SK-N-SH (cell line): ENCODE measurements at regions not wholly inside any gene's neighbourhood (a gene's known extent, or its start where the extent isn't known, plus 50 kb on each side); places are given as distances from the start of the nearest gene placed in this dataset.

Experiments used
- CTCF ChIA-PET: fragments of 300-600, 350-600 bp; formaldehyde crosslinking; extraction: SDS; loops from one replicate; lab custom pipeline; 2021; lab: Yijun Ruan, JAX
- POLR2A ChIA-PET: fragments of 350-600 bp; sonication (Branson Sonifier 250); formaldehyde crosslinking; extraction: SDS; loops from one replicate; lab custom pipeline; 2020; ENCODE audit warnings: antibody characterized with exemption, inconsistent platforms; lab: Yijun Ruan, JAX
- DNase-seq: peaks from one replicate; pipeline ENCODE4 v3.0.0; 2012
- H2AFZ ChIP-seq: fragments of 200-600 bp; sonication (generic); 2 replicates; pipeline ENCODE4 v1.8.1; 2016; ENCODE audit warnings: antibody characterized with exemption, mild to moderate bottlenecking, low read depth
- H3F3A ChIP-seq: fragments of 200-600 bp; sonication (generic); replicated peaks from 2 replicates; pipeline ENCODE3; 2016; ENCODE audit warnings: antibody characterized with exemption, mild to moderate bottlenecking; ENCODE audit not compliant: insufficient read depth
- H3K27ac ChIP-seq, 2 experiments: fragments of 200-500 bp in 1 of 2; fragments of 200-600 bp in 1 of 2; sonication (Bioruptor generic) in 1 of 2; sonication (generic), shearing (Covaris generic) in 1 of 2; 2 replicates each; pipeline versions ENCODE4 v1.5.1 to v1.6.1; 2014 to 2016; ENCODE audit warnings: low read depth in 2 of 2, inconsistent platforms in 1 of 2, low read length in 1 of 2, mild to moderate bottlenecking in 1 of 2, mixed read lengths in 1 of 2
- H3K27me3 ChIP-seq: fragments of 200-600 bp; sonication (generic), shearing (Covaris generic); 2 replicates; pipeline ENCODE4 v1.6.1; 2016; ENCODE audit warnings: mixed run types; ENCODE audit not compliant: insufficient read depth
- H3K36me3 ChIP-seq, 2 experiments: fragments of 200-500 bp in 1 of 2; fragments of 200-600 bp in 1 of 2; sonication (Bioruptor generic) in 1 of 2; sonication (generic) in 1 of 2; replicated peaks in 1 of 2; 2 replicates each; pipeline versions ENCODE3 to v1.5.1; 2014 to 2016; ENCODE audit warnings: low read length in 1 of 2, mild to moderate bottlenecking in 1 of 2; ENCODE audit not compliant: insufficient read depth in 2 of 2, control insufficient read depth in 1 of 2
- H3K4me1 ChIP-seq, 2 experiments: fragments of 200-500 bp in 1 of 2; fragments of 200-600 bp in 1 of 2; sonication (Bioruptor generic) in 1 of 2; sonication (generic), shearing (Covaris generic) in 1 of 2; 2 replicates each; pipeline versions ENCODE4 v1.5.1 to v1.6.1; 2014 to 2016; ENCODE audit warnings: low read depth in 1 of 2, low read length in 1 of 2, mixed run types in 1 of 2; ENCODE audit not compliant: insufficient read depth in 2 of 2, control insufficient read depth in 1 of 2
- H3K4me2 ChIP-seq: fragments of 200-600 bp; sonication (generic), shearing (Covaris generic); 2 replicates; pipeline ENCODE4 v1.6.1; 2017; ENCODE audit warnings: mixed run types
- H3K4me3 ChIP-seq, 2 experiments: fragments of 200-500 bp in 1 of 2; fragments of 200-600 bp in 1 of 2; sonication (Bioruptor generic) in 1 of 2; sonication (generic), shearing (Covaris generic) in 1 of 2; 2 replicates each; pipeline versions ENCODE4 v1.5.1 to v1.8.1; 2014 to 2016; ENCODE audit warnings: low read depth in 2 of 2, inconsistent platforms in 1 of 2, low read length in 1 of 2, mild to moderate bottlenecking in 1 of 2, mixed read lengths in 1 of 2, moderate library complexity in 1 of 2
- H3K79me2 ChIP-seq: fragments of 200-600 bp; sonication (generic); 2 replicates; pipeline ENCODE4 v1.8.1; 2017; ENCODE audit warnings: mild to moderate bottlenecking; ENCODE audit not compliant: insufficient read depth
- H3K9ac ChIP-seq: fragments of 200-600 bp; sonication (generic); 2 replicates; pipeline ENCODE4 v1.6.1; 2017; ENCODE audit warnings: mixed run types
- H3K9me2 ChIP-seq: fragments of 200-600 bp; sonication (generic); 2 replicates; pipeline ENCODE4 v1.6.1; 2017; ENCODE audit warnings: mixed run types
- H3K9me3 ChIP-seq: fragments of 200-600 bp; sonication (generic); 2 replicates; pipeline ENCODE4 v1.6.1; 2017; ENCODE audit warnings: mixed run types, mild to moderate bottlenecking, moderate library complexity
- H4K20me1 ChIP-seq: fragments of 200-600 bp; sonication (generic); 2 replicates; pipeline ENCODE4 v1.6.1; 2017; ENCODE audit warnings: mild to moderate bottlenecking, mixed run types; ENCODE audit not compliant: insufficient read depth
- EZH2phosphoT487 ChIP-seq: fragments of 200-600 bp; sonication (generic); IDR thresholded peaks from 2 replicates; pipeline ENCODE4 v1.6.1; 2017; ENCODE audit warnings: low read depth, mixed run types, mild to moderate bottlenecking, antibody characterized with exemption, moderate library complexity, borderline replicate concordance
- FOSL2 ChIP-seq: IDR thresholded peaks from 2 replicates; pipeline ENCODE4 v1.4.0; 2012; ENCODE audit warnings: low read depth, mild to moderate bottlenecking, moderate library complexity, borderline replicate concordance
- FOXM1 ChIP-seq: IDR thresholded peaks from 2 replicates; pipeline ENCODE4 v1.4.0; 2012; ENCODE audit warnings: low read depth, mild to moderate bottlenecking
- GABPA ChIP-seq: IDR thresholded peaks from 2 replicates; pipeline ENCODE4 v1.4.0; 2012; ENCODE audit warnings: low read depth, mild to moderate bottlenecking
- GATA2 ChIP-seq: sonication (generic); formaldehyde crosslinking; IDR thresholded peaks from 2 replicates; pipeline ENCODE4 v1.5.0; 2020; ENCODE audit warnings: mild to moderate bottlenecking, missing genetic modification reagents
- JUND ChIP-seq: IDR thresholded peaks from 2 replicates; pipeline ENCODE4 v1.4.0; 2012
- NFIC ChIP-seq: IDR thresholded peaks from 2 replicates; pipeline ENCODE4 v1.4.0; 2012; ENCODE audit warnings: borderline replicate concordance
- NRF1 ChIP-seq: IDR thresholded peaks from 2 replicates; pipeline ENCODE4 v1.6.1; 2012; ENCODE audit warnings: low read depth, mild to moderate bottlenecking, low read length
- PBX3 ChIP-seq: IDR thresholded peaks from 2 replicates; pipeline ENCODE4; 2012
- POLR2AphosphoS5 ChIP-seq: IDR thresholded peaks from 2 replicates; pipeline ENCODE4 v1.6.1; 2012; ENCODE audit warnings: low read depth, low read length
- RCOR1 ChIP-seq: fragments of 150-350 bp; IDR thresholded peaks from 2 replicates; pipeline ENCODE4 v1.6.1; 2017; ENCODE audit warnings: antibody characterized with exemption, low read length
- RFX5 ChIP-seq: IDR thresholded peaks from 2 replicates; pipeline ENCODE4 v1.6.1; 2012; ENCODE audit warnings: mild to moderate bottlenecking, improper control_type of control experiment, low read length
- RXRA ChIP-seq: IDR thresholded peaks from 2 replicates; pipeline ENCODE4 v1.4.0; 2012; ENCODE audit warnings: low read depth, mild to moderate bottlenecking, borderline replicate concordance
- SIN3A ChIP-seq: IDR thresholded peaks from 2 replicates; pipeline ENCODE4 v1.6.1; 2012; ENCODE audit warnings: low read depth, mild to moderate bottlenecking, low read length, moderate library complexity, borderline replicate concordance
- SMC3 ChIP-seq: IDR thresholded peaks from 2 replicates; pipeline ENCODE4 v1.6.1; 2012; ENCODE audit warnings: low read depth, low read length, improper control_type of control experiment
- TAF1 ChIP-seq: IDR thresholded peaks from 2 replicates; pipeline ENCODE4 v1.6.1; 2012; ENCODE audit warnings: low read depth, mild to moderate bottlenecking, low read length, moderate library complexity, borderline replicate concordance
- TCF12 ChIP-seq: IDR thresholded peaks from 2 replicates; pipeline ENCODE4 v1.4.0; 2012
- TEAD4 ChIP-seq: IDR thresholded peaks from 2 replicates; pipeline ENCODE4 v1.4.0; 2012; ENCODE audit warnings: mild to moderate bottlenecking, borderline replicate concordance; ENCODE audit not compliant: insufficient read depth
- WGBS: methylation state at CpG from one replicate; pipeline ENCODE4 v1.1.6; 2017; ENCODE audit warnings: low lambda C conversion rate; 5-methylcytosine and 5-hydroxymethylcytosine counted together
- TF ChIP-seq, protein P1 (sequence below): IDR thresholded peaks from 2 replicates; pipeline ENCODE4 v1.4.0; 2012; ENCODE audit warnings: low read depth, borderline replicate concordance
- TF ChIP-seq, protein P2 (sequence below): IDR thresholded peaks from 2 replicates; pipeline ENCODE4 v1.6.1; 2012; ENCODE audit warnings: mild to moderate bottlenecking, low read depth, low read length, moderate library complexity

DNA sequence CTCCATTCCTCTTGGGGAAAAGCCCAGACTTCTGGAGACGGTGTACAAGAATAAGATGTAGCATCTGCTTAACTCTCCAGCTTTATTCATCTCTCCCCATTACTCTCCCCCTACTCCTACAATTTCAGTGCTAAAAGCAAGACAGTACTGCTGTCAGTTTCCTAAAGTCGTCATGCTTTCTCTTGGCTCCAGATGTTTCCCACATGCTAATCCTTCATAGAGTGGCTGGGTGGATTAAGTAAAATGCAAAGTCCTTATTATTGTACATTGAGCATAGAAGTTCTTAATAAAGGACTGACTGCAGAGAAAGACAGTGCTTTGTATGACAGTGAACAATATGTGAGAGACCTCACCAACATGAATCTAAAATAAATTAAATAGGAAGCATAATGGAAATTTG lies 142.2 kb upstream of the UBASH3B start:
- H3K4me3 ChIP-seq, result no peak overlapping the region
- no peak for DNase-seq
- H3K9me3 ChIP-seq, result no peaks in the 10 kb centered on the region
- 45% methylated on average over 2 of the region's 2 CpGs for WGBS
- no peak overlapping the region for H3K4me2 ChIP-seq
- no peaks in the 10 kb centered on the region for H4K20me1 ChIP-seq
- no peaks in the 10 kb centered on the region for H3K9me2 ChIP-seq
- H3K79me2 ChIP-seq, result no peaks in the 10 kb centered on the region
- no peak overlapping the region for H3K9ac ChIP-seq
- no peaks in the 10 kb centered on the region for H3F3A ChIP-seq
- H3K27ac ChIP-seq, result no peak overlapping the region
- H3K36me3 ChIP-seq, result no peaks in the 10 kb centered on the region
- TF ChIP-seq TEAD4 (no peak), NRF1 (no peak), RFX5 (no peak), SMC3 (no peak)
- H3K27me3 ChIP-seq, result peaks cover 15% of the 10 kb centered on the region; the same call in 1 of the 2 replicates
- H3K4me1 ChIP-seq, result peaks cover 0 to 15% of the 10 kb centered on the region in 2 experiments; a peak in 3 of 4 replicates
- H2AFZ ChIP-seq, result no peak overlapping the region
- POLR2A ChIA-PET, result no interaction called here
- CTCF ChIA-PET, result interaction anchor here (2.8 kb wide), 1 partner anchor 858 kb away, joined by 11 read pairs; no protein-coding TSS in a partner anchor

- H3K9me3 ChIP-seq, result no peaks in the 10 kb centered on the region
- H3K4me3 ChIP-seq, result no peak overlapping the region
- H3K27me3 ChIP-seq, result peaks cover 15% of the 10 kb centered on the region; the same call in 1 of the 2 replicates
- H3K4me2 ChIP-seq, result no peak overlapping the region
- no peaks in the 10 kb centered on the region for H3K36me3 ChIP-seq
- no peak overlapping the region for H3K9ac ChIP-seq
- H3K27ac ChIP-seq, result no peak overlapping the region
- ChIA-PET POLR2A (no interaction called here), CTCF (interaction anchor here (2.1 to 2.8 kb wide), 2 partner anchors 297 to 857 kb away, joined by 5 to 11 read pairs; no protein-coding TSS in a partner anchor)
- H3K9me2 ChIP-seq, result no peaks in the 10 kb centered on the region
- WGBS, result 47% methylated on average over 2 of the region's 2 CpGs
- DNase-seq, result no peak
- no peaks in the 10 kb centered on the region for H4K20me1 ChIP-seq
- no peaks in the 10 kb centered on the region for H3K79me2 ChIP-seq
- peaks cover 0 to 15% of the 10 kb centered on the region in 2 experiments; a peak in 3 of 4 replicates for H3K4me1 ChIP-seq
- no peak for TF ChIP-seq POLR2AphosphoS5
- no peak for TF ChIP-seq EZH2phosphoT487
- TF ChIP-seq JUND, result no peak
- no peak for TF ChIP-seq SIN3A
- TF ChIP-seq, protein P1, sequence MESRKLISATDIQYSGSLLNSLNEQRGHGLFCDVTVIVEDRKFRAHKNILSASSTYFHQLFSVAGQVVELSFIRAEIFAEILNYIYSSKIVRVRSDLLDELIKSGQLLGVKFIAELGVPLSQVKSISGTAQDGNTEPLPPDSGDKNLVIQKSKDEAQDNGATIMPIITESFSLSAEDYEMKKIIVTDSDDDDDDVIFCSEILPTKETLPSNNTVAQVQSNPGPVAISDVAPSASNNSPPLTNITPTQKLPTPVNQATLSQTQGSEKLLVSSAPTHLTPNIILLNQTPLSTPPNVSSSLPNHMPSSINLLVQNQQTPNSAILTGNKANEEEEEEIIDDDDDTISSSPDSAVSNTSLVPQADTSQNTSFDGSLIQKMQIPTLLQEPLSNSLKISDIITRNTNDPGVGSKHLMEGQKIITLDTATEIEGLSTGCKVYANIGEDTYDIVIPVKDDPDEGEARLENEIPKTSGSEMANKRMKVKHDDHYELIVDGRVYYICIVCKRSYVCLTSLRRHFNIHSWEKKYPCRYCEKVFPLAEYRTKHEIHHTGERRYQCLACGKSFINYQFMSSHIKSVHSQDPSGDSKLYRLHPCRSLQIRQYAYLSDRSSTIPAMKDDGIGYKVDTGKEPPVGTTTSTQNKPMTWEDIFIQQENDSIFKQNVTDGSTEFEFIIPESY, result no peak
- TF ChIP-seq, protein P2, sequence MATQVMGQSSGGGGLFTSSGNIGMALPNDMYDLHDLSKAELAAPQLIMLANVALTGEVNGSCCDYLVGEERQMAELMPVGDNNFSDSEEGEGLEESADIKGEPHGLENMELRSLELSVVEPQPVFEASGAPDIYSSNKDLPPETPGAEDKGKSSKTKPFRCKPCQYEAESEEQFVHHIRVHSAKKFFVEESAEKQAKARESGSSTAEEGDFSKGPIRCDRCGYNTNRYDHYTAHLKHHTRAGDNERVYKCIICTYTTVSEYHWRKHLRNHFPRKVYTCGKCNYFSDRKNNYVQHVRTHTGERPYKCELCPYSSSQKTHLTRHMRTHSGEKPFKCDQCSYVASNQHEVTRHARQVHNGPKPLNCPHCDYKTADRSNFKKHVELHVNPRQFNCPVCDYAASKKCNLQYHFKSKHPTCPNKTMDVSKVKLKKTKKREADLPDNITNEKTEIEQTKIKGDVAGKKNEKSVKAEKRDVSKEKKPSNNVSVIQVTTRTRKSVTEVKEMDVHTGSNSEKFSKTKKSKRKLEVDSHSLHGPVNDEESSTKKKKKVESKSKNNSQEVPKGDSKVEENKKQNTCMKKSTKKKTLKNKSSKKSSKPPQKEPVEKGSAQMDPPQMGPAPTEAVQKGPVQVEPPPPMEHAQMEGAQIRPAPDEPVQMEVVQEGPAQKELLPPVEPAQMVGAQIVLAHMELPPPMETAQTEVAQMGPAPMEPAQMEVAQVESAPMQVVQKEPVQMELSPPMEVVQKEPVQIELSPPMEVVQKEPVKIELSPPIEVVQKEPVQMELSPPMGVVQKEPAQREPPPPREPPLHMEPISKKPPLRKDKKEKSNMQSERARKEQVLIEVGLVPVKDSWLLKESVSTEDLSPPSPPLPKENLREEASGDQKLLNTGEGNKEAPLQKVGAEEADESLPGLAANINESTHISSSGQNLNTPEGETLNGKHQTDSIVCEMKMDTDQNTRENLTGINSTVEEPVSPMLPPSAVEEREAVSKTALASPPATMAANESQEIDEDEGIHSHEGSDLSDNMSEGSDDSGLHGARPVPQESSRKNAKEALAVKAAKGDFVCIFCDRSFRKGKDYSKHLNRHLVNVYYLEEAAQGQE, result no peak
- TF ChIP-seq RCOR1, result no peak
- no peak for TF ChIP-seq RFX5
- no peak for TF ChIP-seq TCF12
- no peak for TF ChIP-seq PBX3
- TF ChIP-seq FOSL2, result no peak
- TF ChIP-seq FOXM1, result no peak
- no peak for TF ChIP-seq TAF1
- TF ChIP-seq NFIC, result no peak
- no peak for TF ChIP-seq GABPA
- no peak for TF ChIP-seq RXRA
- no peak for TF ChIP-seq GATA2 (CRISPR knock-in tag)
- TF ChIP-seq, all 33 proteins: peak for 0
- Histone ChIP-seq H3F3A (no peaks in the 10 kb centered on the region), H2AFZ (no peak overlapping the region)
Measured at GRCh38 chr11:122512688-122513087, 142.8 kb upstream of the UBASH3B start.
